ENCODE measurements at regions not wholly inside any gene's neighbourhood (a gene's known extent, or its start where the extent isn't known, plus 50 kb on each side); places are given as distances from the start of the nearest gene placed in this dataset.

DNA sequence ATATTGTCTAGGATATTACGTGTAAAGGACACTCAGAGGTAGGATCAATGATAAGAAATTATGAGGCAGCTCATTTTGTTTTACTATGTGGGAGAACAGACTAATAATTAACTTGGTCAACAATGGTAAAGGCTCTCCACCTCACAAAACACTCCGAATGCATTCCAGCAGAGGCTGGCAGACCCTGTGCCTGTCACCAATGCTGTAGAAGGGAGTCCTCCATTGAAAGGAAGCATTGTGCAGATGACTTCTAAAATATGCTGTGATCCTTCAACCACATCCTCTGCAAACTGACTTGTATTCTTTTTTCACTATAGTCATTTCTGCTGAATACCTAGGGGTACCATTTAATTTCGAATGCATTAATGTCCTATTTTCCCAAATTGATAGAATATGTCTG lies 119.6 kb upstream of the EEA1 start:
- H3K9me3 ChIP-seq (ENCODE audit: severe bottlenecking) = no peaks in the 10 kb centered on the region
- H3K4me1 ChIP-seq (ENCODE audit: insufficient read depth, poor library complexity, severe bottlenecking) = peaks cover 8% of the 10 kb centered on the region
- no peak overlapping the region for H3K4me3 ChIP-seq (ENCODE audit: severe bottlenecking)
- no peaks in the 10 kb centered on the region for H3K36me3 ChIP-seq (ENCODE audit: low read depth)
- no peak overlapping the region for H3K27ac ChIP-seq (ENCODE audit: poor library complexity, severe bottlenecking)
- TF ChIP-seq, protein P1, sequence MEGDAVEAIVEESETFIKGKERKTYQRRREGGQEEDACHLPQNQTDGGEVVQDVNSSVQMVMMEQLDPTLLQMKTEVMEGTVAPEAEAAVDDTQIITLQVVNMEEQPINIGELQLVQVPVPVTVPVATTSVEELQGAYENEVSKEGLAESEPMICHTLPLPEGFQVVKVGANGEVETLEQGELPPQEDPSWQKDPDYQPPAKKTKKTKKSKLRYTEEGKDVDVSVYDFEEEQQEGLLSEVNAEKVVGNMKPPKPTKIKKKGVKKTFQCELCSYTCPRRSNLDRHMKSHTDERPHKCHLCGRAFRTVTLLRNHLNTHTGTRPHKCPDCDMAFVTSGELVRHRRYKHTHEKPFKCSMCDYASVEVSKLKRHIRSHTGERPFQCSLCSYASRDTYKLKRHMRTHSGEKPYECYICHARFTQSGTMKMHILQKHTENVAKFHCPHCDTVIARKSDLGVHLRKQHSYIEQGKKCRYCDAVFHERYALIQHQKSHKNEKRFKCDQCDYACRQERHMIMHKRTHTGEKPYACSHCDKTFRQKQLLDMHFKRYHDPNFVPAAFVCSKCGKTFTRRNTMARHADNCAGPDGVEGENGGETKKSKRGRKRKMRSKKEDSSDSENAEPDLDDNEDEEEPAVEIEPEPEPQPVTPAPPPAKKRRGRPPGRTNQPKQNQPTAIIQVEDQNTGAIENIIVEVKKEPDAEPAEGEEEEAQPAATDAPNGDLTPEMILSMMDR (IDR thresholded peaks at IDR 0.05; ENCODE audit: poor library complexity, severe bottlenecking) = no peak
- ATAC-seq (ENCODE audit: low read depth) (no peak), DNase-seq (ENCODE audit: low spot score) (no peak)
- H3K27me3 ChIP-seq (ENCODE audit: insufficient read depth, poor library complexity, severe bottlenecking) = no peaks in the 10 kb centered on the region

DNA sequence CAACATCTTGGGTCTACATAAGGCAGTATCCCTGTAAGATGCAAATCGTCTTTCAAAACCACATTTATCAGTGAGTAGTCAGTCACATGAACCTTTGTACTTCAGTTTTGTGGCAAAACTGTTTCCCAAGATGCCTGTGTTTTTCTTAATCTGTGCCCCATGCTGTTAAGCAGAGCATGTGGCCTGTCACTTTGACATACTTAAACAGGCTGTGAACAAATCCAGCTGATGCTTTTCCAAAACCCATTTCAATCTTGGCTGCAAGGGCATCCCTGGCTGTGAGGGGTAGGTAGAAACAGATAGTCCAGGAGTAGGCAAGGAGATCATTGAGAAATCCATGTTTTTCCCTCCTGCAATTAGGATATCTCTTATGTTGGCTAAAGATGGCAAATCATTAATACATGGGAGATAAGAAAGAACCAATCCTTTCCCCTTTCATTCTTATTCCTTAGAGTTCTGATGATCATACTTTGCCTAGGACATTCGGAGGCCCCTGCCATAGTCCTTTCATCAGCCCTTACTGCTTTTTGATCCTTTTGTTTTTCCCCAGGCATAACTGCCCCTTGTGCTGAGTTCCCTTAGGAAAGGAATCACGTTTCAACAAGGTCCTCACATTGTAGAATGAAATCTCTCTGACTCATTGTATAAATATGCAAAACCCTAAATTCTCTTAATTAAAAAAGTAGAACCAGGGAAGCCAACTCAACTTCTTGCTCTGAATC lies 121.1 kb upstream of the EEA1 start:
- H3K27me3 ChIP-seq (ENCODE audit: insufficient read depth, poor library complexity, severe bottlenecking) = no peaks in the 10 kb centered on the region
- H3K4me3 ChIP-seq (ENCODE audit: severe bottlenecking) = no peak overlapping the region
- peaks cover 8% of the 10 kb centered on the region for H3K4me1 ChIP-seq (ENCODE audit: insufficient read depth, poor library complexity, severe bottlenecking)
- H3K36me3 ChIP-seq (ENCODE audit: low read depth) = no peaks in the 10 kb centered on the region
- TF ChIP-seq, protein P1 (IDR thresholded peaks at IDR 0.05; ENCODE audit: poor library complexity, severe bottlenecking) = no peak
- H3K27ac ChIP-seq (ENCODE audit: poor library complexity, severe bottlenecking) = no peak overlapping the region
- H3K9me3 ChIP-seq (ENCODE audit: severe bottlenecking) = no peaks in the 10 kb centered on the region
- ATAC-seq (ENCODE audit: low read depth) (peak; percentile 44; the same call in 1 of the 3 replicates), DNase-seq (ENCODE audit: low spot score) (no peak)

DNA sequence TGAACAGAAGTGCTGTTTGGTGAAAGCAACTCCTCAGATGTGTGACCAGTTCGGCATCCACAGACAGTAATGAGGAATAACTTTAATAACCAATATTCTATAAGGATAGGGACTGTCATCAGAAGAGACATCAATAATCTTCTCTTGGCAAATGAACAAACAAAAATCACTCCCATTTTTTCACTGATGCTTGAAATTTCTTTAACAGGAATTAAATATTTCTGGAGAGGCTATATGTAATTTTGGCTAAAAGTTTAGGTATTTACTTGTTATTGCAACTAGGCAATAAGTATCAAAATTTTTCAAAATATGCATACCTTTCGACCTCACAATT lies 121.6 kb upstream of the EEA1 start:
- ATAC-seq (ENCODE audit: low read depth) = no peak
- H3K27ac ChIP-seq (ENCODE audit: poor library complexity, severe bottlenecking) = no peak overlapping the region
- no peaks in the 10 kb centered on the region for H3K27me3 ChIP-seq (ENCODE audit: insufficient read depth, poor library complexity, severe bottlenecking)

DNA sequence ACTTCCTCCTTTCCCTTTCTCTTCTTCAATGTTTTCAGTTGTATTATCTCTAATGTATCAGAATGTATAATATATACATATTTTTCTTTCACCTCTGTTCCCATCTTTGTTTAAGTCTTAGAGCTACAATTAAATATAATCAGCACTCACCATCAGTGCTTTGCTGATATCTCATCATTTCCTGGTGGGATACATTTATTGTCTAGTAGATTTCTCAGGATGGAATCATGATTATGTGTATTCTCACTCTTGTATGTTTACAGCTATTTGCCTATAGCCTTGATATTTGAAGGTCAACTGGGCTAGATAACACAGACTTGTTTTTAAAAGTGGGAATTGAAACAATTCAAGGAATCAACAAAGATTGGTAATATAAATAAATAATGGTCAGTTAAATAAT lies 124.9 kb upstream of the EEA1 start:
- DNase-seq (ENCODE audit: low spot score) (no peak), ATAC-seq (ENCODE audit: low read depth) (no peak)
- Histone ChIP-seq H3K9me3 (ENCODE audit: severe bottlenecking) (no peaks in the 10 kb centered on the region), H3K27me3 (ENCODE audit: insufficient read depth, poor library complexity, severe bottlenecking) (no peaks in the 10 kb centered on the region), H3K4me1 (ENCODE audit: insufficient read depth, poor library complexity, severe bottlenecking) (peaks cover 8% of the 10 kb centered on the region), H3K27ac (ENCODE audit: poor library complexity, severe bottlenecking) (no peak overlapping the region), H3K36me3 (ENCODE audit: low read depth) (no peaks in the 10 kb centered on the region), H3K4me3 (ENCODE audit: severe bottlenecking) (no peak overlapping the region)
- TF ChIP-seq, protein P1 (IDR thresholded peaks at IDR 0.05; ENCODE audit: poor library complexity, severe bottlenecking) = no peak

More for the DNA sequence above, 121.6 kb upstream of the EEA1 start:
- peaks cover 8% of the 10 kb centered on the region for H3K4me1 ChIP-seq (ENCODE audit: insufficient read depth, poor library complexity, severe bottlenecking)
- H3K9me3 ChIP-seq (ENCODE audit: severe bottlenecking) = no peaks in the 10 kb centered on the region
- no peak overlapping the region for H3K4me3 ChIP-seq (ENCODE audit: severe bottlenecking)
- H3K36me3 ChIP-seq (ENCODE audit: low read depth) = no peaks in the 10 kb centered on the region
- no peak for DNase-seq (ENCODE audit: low spot score)
- TF ChIP-seq, protein P1 (IDR thresholded peaks at IDR 0.05; ENCODE audit: poor library complexity, severe bottlenecking) = no peak

DNA sequence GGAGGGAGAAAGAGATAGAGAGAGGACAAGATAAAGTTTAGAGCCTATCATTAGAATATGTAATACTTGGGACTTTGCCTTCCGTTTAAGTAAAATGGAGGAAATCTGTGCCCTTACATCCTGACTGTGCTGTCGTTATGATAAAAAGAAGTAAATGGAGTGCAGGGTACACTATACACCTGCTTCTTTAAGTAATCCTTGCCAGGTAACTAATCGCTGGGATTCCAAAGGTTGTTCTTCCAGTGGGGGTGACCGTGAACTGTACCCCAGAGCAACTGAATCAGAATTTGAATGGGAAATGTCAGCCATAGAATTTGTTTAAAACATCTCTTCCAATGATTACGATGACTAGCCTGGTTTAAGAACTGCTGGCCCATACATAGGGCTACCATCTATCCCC lies 126.1 kb upstream of the EEA1 start:
- no peak for ATAC-seq (ENCODE audit: low read depth)
- no peaks in the 10 kb centered on the region for H3K27me3 ChIP-seq (ENCODE audit: insufficient read depth, poor library complexity, severe bottlenecking)
- no peak for DNase-seq (ENCODE audit: low spot score)
- no peak overlapping the region for H3K27ac ChIP-seq (ENCODE audit: poor library complexity, severe bottlenecking)
- no peak overlapping the region for H3K4me3 ChIP-seq (ENCODE audit: severe bottlenecking)
- H3K9me3 ChIP-seq (ENCODE audit: severe bottlenecking) = no peaks in the 10 kb centered on the region
- H3K4me1 ChIP-seq (ENCODE audit: insufficient read depth, poor library complexity, severe bottlenecking) = peaks cover 6% of the 10 kb centered on the region
- H3K36me3 ChIP-seq (ENCODE audit: low read depth) = no peaks in the 10 kb centered on the region
- TF ChIP-seq, protein P1 (IDR thresholded peaks at IDR 0.05; ENCODE audit: poor library complexity, severe bottlenecking) = no peak
